ENCODE measurements at regions not wholly inside any gene's neighbourhood (a gene's known extent, or its start where the extent isn't known, plus 50 kb on each side); places are given as distances from the start of the nearest gene placed in this dataset.

DNA sequence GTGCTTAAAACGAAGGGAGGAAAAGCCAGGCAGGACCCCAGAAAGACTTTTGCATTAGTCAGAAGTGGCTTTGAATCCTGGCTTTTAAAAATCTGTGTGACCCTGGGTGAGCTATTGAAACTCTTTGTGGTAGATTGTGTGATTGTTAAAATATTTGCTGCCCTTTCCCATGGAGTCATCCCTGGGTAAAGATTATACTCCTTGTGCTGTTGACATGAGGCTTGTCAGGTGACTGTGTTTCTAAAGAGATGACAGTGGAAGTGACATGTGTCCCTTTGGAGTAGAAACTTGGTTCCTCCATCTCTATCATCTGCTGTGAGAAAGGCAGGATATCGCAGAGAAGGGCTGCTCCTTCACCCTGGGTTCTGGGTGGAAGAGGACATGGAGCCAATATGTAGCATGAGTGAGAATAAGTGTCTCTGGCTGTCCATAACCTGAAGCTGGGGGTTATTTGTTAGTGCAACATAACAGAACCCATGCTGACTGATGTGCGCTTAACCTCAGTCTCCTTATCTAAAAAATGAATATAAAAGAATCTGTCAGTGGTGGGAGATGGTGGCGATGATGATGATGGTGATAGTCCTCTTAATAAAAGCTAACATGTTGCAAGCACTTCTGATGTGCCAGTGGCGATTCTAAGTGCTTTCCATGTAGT is 187.6 kb downstream of the RHOU start:
- Mint-ChIP-seq H3K4me1 (ENCODE audit: unreplicated experiment) (no peaks in the 10 kb centered on the region), H3K27me3 (ENCODE audit: unreplicated experiment) (peaks cover 1% of the 10 kb centered on the region), H3K36me3 (ENCODE audit: low read depth, unreplicated experiment) (peaks cover 4% of the 10 kb centered on the region), H3K27ac (ENCODE audit: unreplicated experiment) (no peak overlapping the region), H3K9me3 (ENCODE audit: unreplicated experiment) (peaks cover 4% of the 10 kb centered on the region), H3K4me3 (ENCODE audit: unreplicated experiment) (no peak overlapping the region)
- no peak for TF ChIP-seq CTCF (IDR thresholded peaks at IDR 0.05; ENCODE audit: unreplicated experiment)
- DNase-seq (ENCODE audit: low spot score), result no peak

- Mint-ChIP-seq H3K9me3 (ENCODE audit: unreplicated experiment) (peaks cover 4% of the 10 kb centered on the region), H3K36me3 (ENCODE audit: low read depth, unreplicated experiment) (peaks cover 4% of the 10 kb centered on the region), H3K27me3 (ENCODE audit: unreplicated experiment) (peaks cover 1% of the 10 kb centered on the region), H3K4me3 (ENCODE audit: unreplicated experiment) (no peak overlapping the region), H3K4me1 (ENCODE audit: unreplicated experiment) (no peaks in the 10 kb centered on the region), H3K27ac (ENCODE audit: unreplicated experiment) (no peak overlapping the region)
- no peak for DNase-seq (ENCODE audit: low spot score)
- TF ChIP-seq CTCF (IDR thresholded peaks at IDR 0.05; ENCODE audit: unreplicated experiment), result no peak
These were observed 188.9 kb downstream of the RHOU start for GRCh38 chr1:228923973-228924686.

DNA sequence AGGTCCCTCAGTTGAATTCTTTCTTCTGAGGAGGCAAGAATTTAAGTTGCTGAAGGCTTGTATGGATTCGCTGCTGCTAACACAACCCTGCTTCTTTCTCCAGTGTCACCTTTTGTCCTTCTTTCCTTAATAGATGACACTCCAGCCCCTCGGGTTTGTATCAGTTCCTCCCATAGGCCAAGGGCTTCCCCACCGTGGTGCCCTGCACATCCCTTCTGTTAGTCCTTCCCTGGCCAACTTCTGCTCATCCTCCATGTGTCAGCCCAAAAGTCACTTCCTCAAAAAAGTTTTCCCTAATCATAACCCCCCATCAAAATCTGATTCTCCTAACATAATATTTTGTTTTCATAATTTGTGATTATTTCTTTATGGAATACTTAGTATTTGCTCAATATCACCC is 190.4 kb downstream of the RHOU start:
- Mint-ChIP-seq H3K36me3 (ENCODE audit: low read depth, unreplicated experiment) (peaks cover 4% of the 10 kb centered on the region), H3K27me3 (ENCODE audit: unreplicated experiment) (peaks cover 1% of the 10 kb centered on the region), H3K27ac (ENCODE audit: unreplicated experiment) (no peak overlapping the region), H3K9me3 (ENCODE audit: unreplicated experiment) (peaks cover 4% of the 10 kb centered on the region), H3K4me1 (ENCODE audit: unreplicated experiment) (no peaks in the 10 kb centered on the region), H3K4me3 (ENCODE audit: unreplicated experiment) (no peak overlapping the region)
- no peak for DNase-seq (ENCODE audit: low spot score)
- no peak for TF ChIP-seq CTCF (IDR thresholded peaks at IDR 0.05; ENCODE audit: unreplicated experiment)

DNA sequence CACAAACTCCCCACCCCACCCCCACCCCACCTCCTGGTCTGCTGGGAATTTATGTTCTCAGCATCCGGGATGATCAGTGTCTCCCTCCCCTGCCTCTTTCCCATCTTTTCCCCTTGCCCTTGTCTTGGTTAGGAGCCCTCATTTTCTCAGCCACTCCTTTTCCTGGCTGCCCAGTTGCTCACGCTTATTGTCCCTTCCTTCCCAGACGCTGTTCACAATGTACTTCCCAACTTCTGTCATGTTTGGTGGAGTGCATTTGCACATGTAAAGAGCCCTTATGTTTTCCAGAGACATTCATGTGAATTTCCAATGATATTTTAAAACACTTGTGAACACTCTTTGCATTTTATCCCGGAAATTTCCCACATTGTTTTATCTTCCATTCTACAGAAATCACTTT is 192.1 kb downstream of the RHOU start:
- H3K4me1 Mint-ChIP-seq (ENCODE audit: unreplicated experiment), result no peaks in the 10 kb centered on the region
- no peak for TF ChIP-seq CTCF (IDR thresholded peaks at IDR 0.05; ENCODE audit: unreplicated experiment)
- H3K27me3 Mint-ChIP-seq (ENCODE audit: unreplicated experiment), result peaks cover 1% of the 10 kb centered on the region
- H3K27ac Mint-ChIP-seq (ENCODE audit: unreplicated experiment), result no peak overlapping the region
- no peak for DNase-seq (ENCODE audit: low spot score)
- H3K36me3 Mint-ChIP-seq (ENCODE audit: low read depth, unreplicated experiment), result peaks cover 4% of the 10 kb centered on the region
- H3K4me3 Mint-ChIP-seq (ENCODE audit: unreplicated experiment), result no peak overlapping the region
- peaks cover 4% of the 10 kb centered on the region for H3K9me3 Mint-ChIP-seq (ENCODE audit: unreplicated experiment)

Measured in endothelial cell (in vitro differentiated cells).